IPS DF 4.7 (cell line): ENCODE measurements at regions not wholly inside any gene's neighbourhood (a gene's known extent, or its start where the extent isn't known, plus 50 kb on each side); places are given as distances from the start of the nearest gene placed in this dataset.

Experiments used
- DNase-seq: peaks from one replicate; pipeline ENCODE4 v3.0.0-alpha.2; 2013; ENCODE audit warnings: low spot score; ENCODE audit errors: extremely low read depth

DNA sequence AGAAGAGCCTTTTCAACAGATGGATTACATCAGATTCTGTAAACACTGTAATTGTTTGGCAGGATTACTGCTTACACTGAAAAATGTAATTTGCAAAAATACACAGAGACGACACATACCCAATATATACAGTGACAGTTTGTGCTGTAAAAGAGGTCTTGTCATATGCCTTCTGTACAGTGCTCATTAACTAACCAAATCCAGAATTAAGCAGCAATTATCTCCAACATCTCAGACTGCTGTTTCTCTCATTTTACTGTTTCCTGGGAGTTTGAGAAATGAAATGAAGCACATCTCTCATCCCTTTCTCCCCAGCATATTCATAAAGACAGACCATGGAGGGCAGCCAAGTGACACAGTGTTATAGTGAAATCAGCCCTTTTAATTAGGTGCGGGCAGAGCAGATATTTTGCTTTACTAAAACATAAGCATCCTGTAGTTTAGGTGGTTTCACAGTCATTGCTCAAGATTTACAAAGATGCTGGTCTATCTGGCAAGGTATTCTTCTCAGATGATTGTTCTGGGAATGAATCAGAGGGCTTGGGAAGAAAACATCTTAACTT, 618.4 kb upstream of the USP24 start:
- DNase-seq: no peak

DNA sequence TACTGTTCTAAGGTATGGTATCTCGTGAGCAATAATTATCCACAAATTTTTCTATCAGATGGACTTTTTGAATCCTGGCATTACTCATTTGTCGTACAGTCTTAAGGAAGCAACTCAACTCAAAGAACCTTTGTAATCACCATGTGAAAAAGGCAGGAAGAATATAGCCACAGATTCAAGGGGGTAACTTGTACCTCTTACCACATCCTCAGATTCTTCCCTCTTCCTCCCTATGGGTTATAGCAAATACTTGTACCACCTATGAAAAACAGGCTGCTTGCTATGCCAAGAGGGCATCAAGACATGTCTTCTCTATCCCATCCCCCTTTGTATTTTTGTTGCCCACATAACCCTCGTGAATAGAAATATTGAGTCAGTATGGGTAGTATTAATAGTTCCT, 616.6 kb upstream of the USP24 start:
- DNase-seq: no peak

DNA sequence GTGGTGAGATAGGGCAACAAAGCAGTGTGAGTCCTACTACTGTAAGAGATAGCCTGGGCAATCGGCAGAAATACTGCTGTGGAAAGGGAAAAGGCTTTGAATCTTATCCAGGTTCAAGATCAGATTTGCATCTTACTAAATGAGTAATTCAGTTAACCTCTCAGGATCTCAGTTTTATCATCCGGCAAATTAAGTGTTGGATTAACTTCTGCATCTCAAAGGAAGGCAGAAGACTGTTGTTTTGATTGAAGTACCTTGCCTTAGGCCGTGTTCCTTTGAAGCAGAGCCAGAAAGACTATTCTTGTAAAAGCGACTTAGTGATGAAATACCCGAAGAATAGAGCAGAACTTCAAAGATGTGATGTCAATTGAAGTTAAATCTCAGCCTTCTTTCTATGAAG, 612.9 kb upstream of the USP24 start:
- DNase-seq: no peak

- no peak for DNase-seq
These were observed 612.2 kb upstream of the USP24 start for GRCh38 chr1:55827350-55827749.

DNA sequence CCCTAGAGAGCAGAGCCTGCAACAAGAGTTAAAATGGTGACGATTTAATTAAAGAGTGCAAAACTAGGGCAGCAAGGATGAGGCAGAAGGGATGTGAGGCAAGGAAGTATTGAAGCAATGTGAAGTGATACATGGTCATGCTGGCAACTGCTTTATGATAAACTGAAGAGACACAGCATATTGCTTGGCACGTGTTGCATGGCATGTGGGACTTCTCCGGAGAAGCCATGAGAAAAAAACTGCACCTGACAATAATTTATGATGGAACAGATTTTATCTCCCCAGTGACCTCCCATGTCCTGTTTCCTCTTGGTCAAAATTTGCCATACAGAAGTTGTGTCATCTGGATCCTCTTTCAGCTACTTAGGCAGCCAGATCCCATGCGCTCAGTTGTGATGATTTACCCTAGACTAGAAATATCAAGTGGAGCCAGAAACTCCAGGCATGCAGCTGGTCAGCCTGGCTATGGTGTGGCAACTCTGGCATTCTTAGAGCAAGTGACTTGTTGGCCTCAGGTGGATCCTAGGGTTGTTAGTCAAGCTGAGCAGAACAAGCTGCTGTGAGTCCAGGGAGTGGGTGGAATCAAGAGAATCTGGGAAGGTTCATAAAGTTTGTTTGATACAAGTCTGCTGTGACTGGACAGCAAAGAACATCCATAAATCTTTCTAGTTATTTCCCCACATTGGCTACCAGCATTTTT, 611.4 kb upstream of the USP24 start:
- no peak for DNase-seq

DNA sequence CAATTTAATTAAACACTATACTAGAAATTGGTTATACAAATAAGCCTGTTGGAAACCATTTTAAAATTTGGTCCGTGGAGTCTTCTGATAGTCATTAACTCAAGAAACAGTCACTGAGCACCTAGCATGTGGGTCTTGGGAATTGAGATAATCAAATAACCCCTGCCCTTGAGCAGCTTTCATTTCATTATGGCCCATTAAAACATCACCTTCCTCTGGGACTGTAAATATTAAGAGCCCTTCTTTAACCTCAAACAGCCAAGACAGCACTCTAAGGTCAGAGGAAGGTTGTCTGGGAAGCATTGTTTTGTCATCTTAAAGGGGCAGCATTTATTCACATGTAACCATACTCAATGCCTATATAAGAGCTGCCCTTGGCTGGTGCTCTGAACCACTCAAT, 610.3 kb upstream of the USP24 start:
- DNase-seq: no peak

DNA sequence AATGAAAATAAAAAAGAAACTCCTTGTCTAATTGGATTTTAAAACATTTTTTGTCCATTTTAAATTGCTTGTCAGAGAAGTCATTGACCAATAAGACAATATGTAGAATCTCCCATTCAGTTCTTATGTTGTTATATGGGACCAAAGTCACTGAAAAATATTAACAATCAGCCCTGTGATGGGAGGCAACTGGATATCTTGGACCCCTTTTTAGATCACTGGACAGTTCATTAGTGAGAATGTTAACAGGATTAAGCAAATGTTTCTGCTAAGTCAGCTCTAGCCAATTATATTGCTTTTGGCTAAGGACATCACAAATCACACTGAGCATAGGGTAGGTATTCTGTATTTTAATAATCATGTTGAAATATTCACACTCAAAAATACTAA, 609.1 kb upstream of the USP24 start:
- no peak for DNase-seq

- no peak for DNase-seq
These were observed 608.5 kb upstream of the USP24 start for GRCh38 chr1:55823541-55824250.

DNA sequence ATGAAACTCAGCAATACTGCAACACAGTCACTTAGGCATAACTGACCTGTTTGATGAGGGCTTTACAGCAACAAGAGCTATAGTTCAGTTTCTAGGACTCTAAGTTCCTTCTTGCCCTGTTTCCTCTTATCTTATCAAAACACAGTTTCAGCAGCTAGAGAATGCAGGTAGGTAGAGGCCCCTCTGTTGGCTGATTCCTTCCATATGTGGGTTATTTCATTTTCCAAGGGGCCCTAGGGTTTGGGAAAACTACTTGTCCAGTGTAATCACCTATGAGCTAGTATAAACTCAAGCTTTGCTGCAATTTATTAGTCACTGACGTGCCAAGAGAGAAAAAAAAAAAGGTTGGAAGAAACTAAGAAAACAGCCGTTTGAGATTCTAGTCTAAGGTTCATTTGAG, 607.7 kb upstream of the USP24 start:
- no peak for DNase-seq

GRCh38 chr1:55821234-55821633, 606.1 kb upstream of the USP24 start:
- no peak for DNase-seq

- no peak for DNase-seq
These were observed 605.3 kb upstream of the USP24 start for GRCh38 chr1:55820501-55820900.

GRCh38 chr1:55819011-55819410, 603.8 kb upstream of the USP24 start:
- no peak for DNase-seq

- DNase-seq: no peak
These were observed 601.6 kb upstream of the USP24 start for GRCh38 chr1:55816456-55817426.

- no peak for DNase-seq
These were observed 600.7 kb upstream of the USP24 start for GRCh38 chr1:55815745-55816455.

- DNase-seq: no peak
These were observed 599.8 kb upstream of the USP24 start for GRCh38 chr1:55814967-55815366.

GRCh38 chr1:55813618-55814017, 598.5 kb upstream of the USP24 start:
- no peak for DNase-seq

GRCh38 chr1:55812281-55812680, 597.1 kb upstream of the USP24 start:
- no peak for DNase-seq

DNA sequence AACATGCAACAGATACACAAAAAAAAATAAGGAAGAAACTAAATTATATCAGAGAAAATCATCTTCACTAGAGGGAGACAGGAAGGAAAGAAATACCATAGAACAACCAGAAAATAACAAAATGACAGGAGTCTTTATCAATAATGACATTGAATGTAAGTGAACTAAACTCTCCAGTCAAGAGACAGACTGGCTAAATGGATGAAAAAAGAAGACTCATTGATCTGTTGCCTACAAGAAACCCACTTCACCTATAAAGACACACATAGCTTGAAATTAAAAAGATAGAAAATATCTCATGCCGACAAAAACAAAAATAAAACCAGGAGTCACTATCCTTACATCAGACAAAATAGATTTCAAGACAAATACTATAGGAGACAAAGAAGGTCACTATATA, 593.1 kb upstream of the USP24 start:
- no peak for DNase-seq

GRCh38 chr1:55803429-55803828, 588.3 kb upstream of the USP24 start:
- no peak for DNase-seq

DNA sequence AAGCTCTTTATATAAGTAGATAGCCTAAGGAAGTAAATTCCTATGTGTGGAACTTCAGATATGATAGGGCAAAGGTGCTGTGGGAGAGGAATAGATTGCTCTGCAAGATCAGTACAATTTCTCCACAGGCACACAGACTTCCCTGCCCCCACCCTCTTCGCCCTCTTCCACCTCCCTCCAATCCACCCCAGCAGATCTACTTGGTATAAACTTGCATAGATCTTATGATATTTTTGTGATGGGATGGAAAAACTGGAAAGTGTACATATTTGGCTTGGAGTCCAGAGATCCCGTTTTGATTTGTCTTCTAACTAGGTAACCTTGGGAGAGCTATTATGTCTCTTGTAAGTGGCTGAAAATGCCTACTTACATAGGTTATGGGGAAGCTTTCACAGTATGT, 586.3 kb upstream of the USP24 start:
- no peak for DNase-seq

- DNase-seq: no peak
These were observed 585.3 kb upstream of the USP24 start for GRCh38 chr1:55800503-55800902.
